ES-I3 (cell line): ENCODE measurements at regions not wholly inside any gene's neighbourhood (a gene's known extent, or its start where the extent isn't known, plus 50 kb on each side); places are given as distances from the start of the nearest gene placed in this dataset.

Source experiments
- H3K36me3 ChIP-seq: 2 replicates; pipeline ENCODE4 v1.6.1; 2013; ENCODE audit warnings: mild to moderate bottlenecking, low read length, control low read depth, moderate library complexity; ENCODE audit not compliant: insufficient read depth
- H3K4me1 ChIP-seq: 2 replicates; pipeline ENCODE4 v1.6.1; 2013; ENCODE audit warnings: mild to moderate bottlenecking, control low read depth, low read length; ENCODE audit not compliant: insufficient read depth
- H3K9ac ChIP-seq: 2 replicates; pipeline ENCODE4 v1.6.1; 2013; ENCODE audit warnings: low read depth, mild to moderate bottlenecking, low read length, moderate library complexity
- H3K9me3 ChIP-seq: 2 replicates; pipeline ENCODE4 v1.6.1; 2013; ENCODE audit warnings: mild to moderate bottlenecking, low read length, moderate library complexity; ENCODE audit not compliant: control insufficient read depth, insufficient read depth

GRCh38 chr16:65509172-65509571 lies 387.3 kb upstream of the CDH11 start:
- H3K4me1 ChIP-seq: no peaks in the 10 kb centered on the region
- H3K9me3 ChIP-seq: no peaks in the 10 kb centered on the region
- H3K9ac ChIP-seq: no peak overlapping the region
- no peaks in the 10 kb centered on the region for H3K36me3 ChIP-seq

- Histone ChIP-seq H3K36me3 (no peaks in the 10 kb centered on the region), H3K9ac (no peak overlapping the region), H3K9me3 (no peaks in the 10 kb centered on the region), H3K4me1 (no peaks in the 10 kb centered on the region)
These were observed 379.1 kb upstream of the CDH11 start for GRCh38 chr16:65500919-65501318.

- no peak overlapping the region for H3K9ac ChIP-seq
- H3K9me3 ChIP-seq: no peaks in the 10 kb centered on the region
- no peaks in the 10 kb centered on the region for H3K36me3 ChIP-seq
- H3K4me1 ChIP-seq: no peaks in the 10 kb centered on the region; the same call in 1 of the 2 replicates
These were observed 378.1 kb upstream of the CDH11 start for GRCh38 chr16:65500007-65500406.

- H3K9me3 ChIP-seq: no peaks in the 10 kb centered on the region
- no peak overlapping the region for H3K9ac ChIP-seq
- H3K36me3 ChIP-seq: no peaks in the 10 kb centered on the region
- H3K4me1 ChIP-seq: no peaks in the 10 kb centered on the region; the same call in 1 of the 2 replicates
These were observed 377.7 kb upstream of the CDH11 start for GRCh38 chr16:65499566-65499965.

- H3K9me3 ChIP-seq: no peaks in the 10 kb centered on the region
- peaks cover 5% of the 10 kb centered on the region; the same call in 1 of the 2 replicates for H3K4me1 ChIP-seq
- no peak overlapping the region for H3K9ac ChIP-seq
- H3K36me3 ChIP-seq: no peaks in the 10 kb centered on the region
These were observed 375.7 kb upstream of the CDH11 start for GRCh38 chr16:65497571-65497970.

GRCh38 chr16:65495106-65495505 lies 373.2 kb upstream of the CDH11 start:
- Histone ChIP-seq H3K4me1 (peaks cover 5% of the 10 kb centered on the region; the same call in 1 of the 2 replicates), H3K36me3 (no peaks in the 10 kb centered on the region), H3K9ac (no peak overlapping the region), H3K9me3 (no peaks in the 10 kb centered on the region)

GRCh38 chr16:65494609-65495008 lies 372.7 kb upstream of the CDH11 start:
- Histone ChIP-seq H3K9ac (no peak overlapping the region), H3K4me1 (peaks cover 5% of the 10 kb centered on the region; the same call in 1 of the 2 replicates), H3K9me3 (no peaks in the 10 kb centered on the region), H3K36me3 (no peaks in the 10 kb centered on the region)

- no peaks in the 10 kb centered on the region for H3K36me3 ChIP-seq
- H3K9me3 ChIP-seq: no peaks in the 10 kb centered on the region
- no peak overlapping the region for H3K9ac ChIP-seq
- H3K4me1 ChIP-seq: peaks cover 5% of the 10 kb centered on the region; the same call in 1 of the 2 replicates
These were observed 372.2 kb upstream of the CDH11 start for GRCh38 chr16:65494080-65494479.

- Histone ChIP-seq H3K9ac (no peak overlapping the region), H3K4me1 (peaks cover 5% of the 10 kb centered on the region; the same call in 1 of the 2 replicates), H3K36me3 (no peaks in the 10 kb centered on the region), H3K9me3 (no peaks in the 10 kb centered on the region)
These were observed 368.4 kb upstream of the CDH11 start for GRCh38 chr16:65490286-65490685.

- Histone ChIP-seq H3K4me1 (peaks cover 5% of the 10 kb centered on the region; the same call in 1 of the 2 replicates), H3K9ac (no peak overlapping the region), H3K36me3 (no peaks in the 10 kb centered on the region), H3K9me3 (no peaks in the 10 kb centered on the region)
These were observed 367.7 kb upstream of the CDH11 start for GRCh38 chr16:65489531-65490023.

- Histone ChIP-seq H3K36me3 (no peaks in the 10 kb centered on the region), H3K4me1 (no peaks in the 10 kb centered on the region), H3K9ac (no peak overlapping the region), H3K9me3 (no peaks in the 10 kb centered on the region)
These were observed 365.4 kb upstream of the CDH11 start for GRCh38 chr16:65487231-65487630.

GRCh38 chr16:65481956-65482355 lies 360.1 kb upstream of the CDH11 start:
- Histone ChIP-seq H3K9ac (no peak overlapping the region), H3K36me3 (no peaks in the 10 kb centered on the region), H3K9me3 (no peaks in the 10 kb centered on the region), H3K4me1 (0 out of 2 replicates have a peak, but pooled peaks cover 4% of the 10 kb centered on the region)

GRCh38 chr16:65480281-65481091 lies 358.6 kb upstream of the CDH11 start:
- Histone ChIP-seq H3K4me1 (0 out of 2 replicates have a peak, but pooled peaks cover 4% of the 10 kb centered on the region), H3K9me3 (no peaks in the 10 kb centered on the region), H3K36me3 (no peaks in the 10 kb centered on the region), H3K9ac (no peak overlapping the region)

- Histone ChIP-seq H3K9me3 (no peaks in the 10 kb centered on the region), H3K4me1 (peaks cover 4% of the 10 kb centered on the region; the same call in 1 of the 2 replicates), H3K36me3 (no peaks in the 10 kb centered on the region), H3K9ac (no peak overlapping the region)
These were observed 354.6 kb upstream of the CDH11 start for GRCh38 chr16:65476448-65476955.

GRCh38 chr16:65473699-65474098 lies 351.8 kb upstream of the CDH11 start:
- no peak overlapping the region for H3K9ac ChIP-seq
- no peaks in the 10 kb centered on the region; the same call in 1 of the 2 replicates for H3K4me1 ChIP-seq
- no peaks in the 10 kb centered on the region for H3K9me3 ChIP-seq
- H3K36me3 ChIP-seq: no peaks in the 10 kb centered on the region
